ENCODE measurements at regions not wholly inside any gene's neighbourhood (a gene's known extent, or its start where the extent isn't known, plus 50 kb on each side); places are given as distances from the start of the nearest gene placed in this dataset.
"Not testable (repeated sequence)": the region's sequence is repeated elsewhere in the genome, so short reads cannot be mapped to it uniquely, and the experiment has no call there.

- not testable (repeated sequence) for H3K9me3 ChIP-seq (ENCODE audit: low read depth, low read length); H3K36me3 ChIP-seq (ENCODE audit: insufficient read depth, low read length); DNase-seq (ENCODE audit: low read depth, low spot score); H3K4me3 ChIP-seq; H3K9ac ChIP-seq (ENCODE audit: insufficient read length); H3K27ac ChIP-seq
Observed at GRCh38 chr12:31162896-31163560, 89.4 kb downstream of the DDX11 start.

DNA sequence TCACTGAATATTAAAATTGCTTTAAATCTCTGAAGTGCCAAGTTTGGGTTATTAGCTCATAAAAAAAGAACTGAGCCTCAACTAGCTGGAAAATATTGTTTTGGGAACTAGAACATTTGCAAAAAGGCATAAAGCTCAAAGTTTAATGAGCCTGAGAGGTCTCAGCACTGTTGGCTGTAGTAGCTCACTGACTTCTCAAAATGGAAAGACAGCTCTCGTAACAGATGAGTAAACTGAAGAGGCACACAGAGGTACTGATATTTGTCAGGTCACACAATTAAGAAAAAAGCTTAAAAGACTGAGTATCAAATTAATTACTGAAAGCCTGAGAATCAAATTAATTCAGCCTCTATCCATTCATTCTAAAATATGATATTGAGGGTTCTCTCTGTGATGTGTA, 100.6 kb downstream of the DDX11 start:
- DNase-seq (ENCODE audit: low read depth, low spot score); H3K9me3 ChIP-seq (ENCODE audit: low read depth, low read length); H3K36me3 ChIP-seq (ENCODE audit: insufficient read depth, low read length); H3K9ac ChIP-seq (ENCODE audit: insufficient read length); H3K27ac ChIP-seq: not testable (repeated sequence)
- H3K4me3 ChIP-seq, result peak overlapping the region; percentile 28; the same call in 1 of the 2 replicates

DNA sequence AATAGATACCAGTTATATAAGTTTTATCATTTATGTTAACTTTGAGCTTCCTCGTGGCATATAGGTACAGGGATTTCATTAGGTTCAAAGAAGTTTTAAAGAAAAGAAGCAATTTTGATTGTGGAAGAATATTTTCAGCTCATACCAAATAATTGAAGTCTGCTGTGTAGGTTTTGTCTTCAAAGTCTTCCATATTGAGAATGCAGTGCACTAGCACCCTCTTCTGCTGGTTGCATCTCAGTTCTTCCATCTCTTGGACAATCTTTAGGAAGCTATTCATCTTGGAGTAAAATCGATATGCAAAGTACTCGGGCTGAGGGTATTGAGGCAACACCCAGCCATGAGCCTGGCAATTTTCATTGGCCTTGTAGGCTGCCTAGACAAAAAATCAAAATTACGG, 103.9 kb downstream of the DDX11 start:
- H3K9me3 ChIP-seq (ENCODE audit: low read depth, low read length); H3K9ac ChIP-seq (ENCODE audit: insufficient read length); H3K27ac ChIP-seq; DNase-seq (ENCODE audit: low read depth, low spot score); H3K4me3 ChIP-seq; H3K36me3 ChIP-seq (ENCODE audit: insufficient read depth, low read length): not testable (repeated sequence)

DNA sequence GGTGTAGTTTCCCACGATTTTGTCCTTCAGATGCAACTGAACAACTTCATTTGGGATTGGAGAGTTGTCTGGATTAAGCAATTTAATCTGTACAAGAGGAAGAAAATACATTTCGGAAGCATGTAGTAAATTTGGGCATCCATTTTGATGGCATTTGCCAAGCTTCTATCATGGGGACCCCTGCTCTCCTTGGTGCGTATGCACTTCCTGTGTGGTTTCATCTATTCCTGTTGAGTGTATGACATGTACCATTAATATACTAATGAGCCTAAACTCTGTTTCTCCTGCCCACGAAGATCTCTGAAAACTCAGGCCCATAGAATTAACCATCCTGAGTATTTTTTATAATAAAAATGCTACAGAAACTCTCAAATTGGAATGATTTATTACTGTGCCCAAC, 105.2 kb downstream of the DDX11 start:
- H3K27ac ChIP-seq; H3K9me3 ChIP-seq (ENCODE audit: low read depth, low read length); DNase-seq (ENCODE audit: low read depth, low spot score); H3K9ac ChIP-seq (ENCODE audit: insufficient read length); H3K36me3 ChIP-seq (ENCODE audit: insufficient read depth, low read length); H3K4me3 ChIP-seq: not testable (repeated sequence)

DNA sequence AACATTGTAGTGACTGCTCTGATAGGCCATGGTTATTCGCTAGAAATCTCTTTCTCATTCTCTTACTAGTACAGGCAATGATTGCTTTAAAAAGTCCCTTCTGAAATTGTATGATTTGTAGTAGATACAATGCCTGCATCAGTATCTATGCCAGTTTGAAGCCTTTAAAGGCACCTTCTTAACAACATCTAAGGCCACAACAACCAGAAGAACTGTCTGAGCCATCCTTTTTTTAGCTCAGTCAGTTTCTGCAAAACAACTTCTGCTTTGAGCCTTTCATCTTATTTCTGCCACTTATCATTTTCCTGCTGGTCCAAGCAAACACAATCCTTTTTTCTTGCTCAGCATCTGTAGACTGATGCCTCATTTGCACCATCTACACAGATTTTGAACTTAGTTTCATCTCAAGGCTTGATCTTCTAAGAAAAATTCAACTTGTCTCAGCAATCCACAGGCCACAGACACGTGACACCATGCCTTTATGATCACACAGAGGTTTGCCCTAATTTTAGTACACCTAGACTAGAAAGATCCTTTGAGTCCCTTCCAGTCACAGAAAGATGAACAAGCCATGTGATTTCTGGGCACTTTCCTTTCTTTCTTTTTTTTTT, 106.1 kb downstream of the DDX11 start:
- H3K36me3 ChIP-seq (ENCODE audit: insufficient read depth, low read length); H3K27ac ChIP-seq; H3K4me3 ChIP-seq; H3K9me3 ChIP-seq (ENCODE audit: low read depth, low read length); H3K9ac ChIP-seq (ENCODE audit: insufficient read length); DNase-seq (ENCODE audit: low read depth, low spot score): not testable (repeated sequence)

GRCh38 chr12:31182571-31182970, 108.9 kb downstream of the DDX11 start:
- H3K4me3 ChIP-seq; H3K36me3 ChIP-seq (ENCODE audit: insufficient read depth, low read length); DNase-seq (ENCODE audit: low read depth, low spot score); H3K27ac ChIP-seq; H3K9me3 ChIP-seq (ENCODE audit: low read depth, low read length); H3K9ac ChIP-seq (ENCODE audit: insufficient read length): not testable (repeated sequence)

GRCh38 chr12:31183107-31183506, 109.4 kb downstream of the DDX11 start:
- H3K36me3 ChIP-seq (ENCODE audit: insufficient read depth, low read length); H3K27ac ChIP-seq; H3K9me3 ChIP-seq (ENCODE audit: low read depth, low read length); H3K9ac ChIP-seq (ENCODE audit: insufficient read length); DNase-seq (ENCODE audit: low read depth, low spot score); H3K4me3 ChIP-seq: not testable (repeated sequence)

DNA sequence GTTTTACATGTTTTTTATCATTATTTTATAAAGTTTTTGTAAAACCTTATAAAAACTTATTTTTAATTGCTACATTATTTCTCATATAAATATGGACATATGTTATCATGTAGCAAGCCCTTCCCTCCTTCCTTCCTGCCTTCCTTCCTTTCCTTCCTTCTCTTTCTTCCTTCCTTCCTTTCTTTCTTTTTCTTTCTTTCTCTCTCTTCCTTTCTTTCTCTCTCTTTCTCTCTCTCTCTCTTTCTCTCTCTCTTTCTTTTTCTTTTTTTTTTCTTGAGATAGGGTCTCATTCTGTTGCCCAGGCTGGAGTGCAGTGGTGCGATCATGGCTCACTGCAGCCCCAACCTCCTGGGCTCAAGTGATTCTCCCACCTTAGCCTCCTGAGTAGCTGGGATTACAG, 110.2 kb downstream of the DDX11 start:
- not testable (repeated sequence) for H3K36me3 ChIP-seq (ENCODE audit: insufficient read depth, low read length); H3K4me3 ChIP-seq; DNase-seq (ENCODE audit: low read depth, low spot score); H3K9me3 ChIP-seq (ENCODE audit: low read depth, low read length); H3K9ac ChIP-seq (ENCODE audit: insufficient read length); H3K27ac ChIP-seq

DNA sequence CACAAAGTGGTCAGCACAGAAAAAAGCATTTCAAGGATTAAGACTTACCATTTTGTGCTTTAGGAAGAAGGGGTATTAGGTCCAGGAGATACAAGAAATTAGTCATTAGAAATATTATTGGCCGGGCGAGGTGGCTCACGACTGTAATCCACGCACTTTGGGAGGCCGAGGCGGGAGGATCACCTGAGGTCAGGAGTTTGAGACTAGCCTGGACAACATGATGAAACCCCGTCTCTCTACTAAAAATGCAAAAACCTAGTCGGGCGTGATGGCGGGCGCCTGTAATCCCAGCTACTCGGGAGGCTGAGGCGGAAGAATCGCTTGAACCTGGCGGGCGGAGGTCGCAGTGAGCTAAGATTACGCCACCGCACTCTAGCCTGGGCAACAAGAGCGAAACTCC, 111.0 kb downstream of the DDX11 start:
- H3K9me3 ChIP-seq (ENCODE audit: low read depth, low read length); DNase-seq (ENCODE audit: low read depth, low spot score); H3K4me3 ChIP-seq; H3K36me3 ChIP-seq (ENCODE audit: insufficient read depth, low read length); H3K9ac ChIP-seq (ENCODE audit: insufficient read length); H3K27ac ChIP-seq: not testable (repeated sequence)

GRCh38 chr12:31192689-31193088, 119.0 kb downstream of the DDX11 start:
- H3K36me3 ChIP-seq (ENCODE audit: insufficient read depth, low read length); H3K4me3 ChIP-seq; H3K9me3 ChIP-seq (ENCODE audit: low read depth, low read length); DNase-seq (ENCODE audit: low read depth, low spot score); H3K9ac ChIP-seq (ENCODE audit: insufficient read length); H3K27ac ChIP-seq: not testable (repeated sequence)

DNA sequence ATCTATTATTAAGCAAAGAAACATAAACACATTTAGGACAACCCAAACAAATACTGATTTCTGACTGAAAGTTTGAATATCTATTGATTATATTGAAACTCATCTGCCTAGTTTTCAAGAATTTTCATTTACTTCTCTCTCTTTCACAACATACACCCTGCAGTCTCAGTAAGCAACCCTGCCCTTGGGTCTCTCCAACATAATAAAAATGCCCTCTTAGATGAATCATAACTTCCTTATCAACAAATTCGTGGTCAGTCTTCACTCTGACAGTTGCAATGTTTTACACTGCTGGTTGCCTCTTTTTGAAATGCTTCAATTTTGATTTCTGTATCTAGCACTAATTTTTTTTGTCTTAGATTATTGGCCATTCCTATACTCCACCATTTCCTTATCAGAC, 122.0 kb downstream of the DDX11 start:
- H3K27ac ChIP-seq; H3K36me3 ChIP-seq (ENCODE audit: insufficient read depth, low read length); H3K9me3 ChIP-seq (ENCODE audit: low read depth, low read length); DNase-seq (ENCODE audit: low read depth, low spot score); H3K4me3 ChIP-seq; H3K9ac ChIP-seq (ENCODE audit: insufficient read length): not testable (repeated sequence)

- not testable (repeated sequence) for H3K9ac ChIP-seq (ENCODE audit: insufficient read length); H3K4me3 ChIP-seq; H3K9me3 ChIP-seq (ENCODE audit: low read depth, low read length); H3K27ac ChIP-seq; DNase-seq (ENCODE audit: low read depth, low spot score); H3K36me3 ChIP-seq (ENCODE audit: insufficient read depth, low read length)
Observed at GRCh38 chr12:31199476-31199875, 125.8 kb downstream of the DDX11 start.
